ACHN (cell line): ENCODE measurements at regions not wholly inside any gene's neighbourhood (a gene's known extent, or its start where the extent isn't known, plus 50 kb on each side); places are given as distances from the start of the nearest gene placed in this dataset.
"Not testable (repeated sequence)": the region's sequence is repeated elsewhere in the genome, so short reads cannot be mapped to it uniquely, and the experiment has no call there.

Experiments
- DNase-seq: peaks from one replicate; pipeline ENCODE4 v3.0.0-alpha.2; 2015
- in situ Hi-C: cut with HindIII; loops from 2 replicates; pipeline ENCODE4 v1.10.0; 2017; ENCODE audit warnings: low sequenced_read_pairs, low pct_ligation_motif_present, low pct_unique_long_range_greater_than_20kb

- in situ Hi-C loops = no loop called here
- no peak for DNase-seq
Measured at GRCh38 chr22:49664891-49665290, 162.8 kb downstream of the BRD1 start.

- DNase-seq = no peak
- in situ Hi-C loops = no loop called here
Measured at GRCh38 chr22:49664371-49664881, 163.2 kb downstream of the BRD1 start.

- in situ Hi-C loops = no loop called here
- DNase-seq = no peak
Measured at GRCh38 chr22:49663823-49664222, 163.8 kb downstream of the BRD1 start.

- no peak for DNase-seq
- in situ Hi-C loops = no loop called here
Measured at GRCh38 chr22:49663311-49663711, 164.4 kb downstream of the BRD1 start.

- no peak for DNase-seq
- in situ Hi-C loops = no loop called here
Measured at GRCh38 chr22:49662681-49663080, 165.0 kb downstream of the BRD1 start.

GRCh38 chr22:49660794-49661781 is 166.6 kb downstream of the BRD1 start:
- DNase-seq = no peak
- in situ Hi-C loops = no loop called here

- no peak for DNase-seq
- in situ Hi-C loops = no loop called here
Measured at GRCh38 chr22:49660321-49660720, 167.4 kb downstream of the BRD1 start.

GRCh38 chr22:49659924-49660315 is 167.8 kb downstream of the BRD1 start:
- in situ Hi-C loops = no loop called here
- no peak for DNase-seq

GRCh38 chr22:49659281-49659923 is 168.3 kb downstream of the BRD1 start:
- no peak for DNase-seq
- in situ Hi-C loops = no loop called here

GRCh38 chr22:49658902-49659280 is 168.8 kb downstream of the BRD1 start:
- in situ Hi-C loops = no loop called here
- no peak for DNase-seq

- no peak for DNase-seq
- in situ Hi-C loops = no loop called here
Measured at GRCh38 chr22:49657974-49658590, 169.6 kb downstream of the BRD1 start.

- in situ Hi-C loops = no loop called here
Measured at GRCh38 chr22:49657275-49657973, 170.2 kb downstream of the BRD1 start.

GRCh38 chr22:49656883-49657274 is 170.8 kb downstream of the BRD1 start:
- in situ Hi-C loops, DNase-seq: not testable (repeated sequence)

More at GRCh38 chr22:49657275-49657973, 170.2 kb downstream of the BRD1 start:
- DNase-seq = no peak

GRCh38 chr22:49656291-49656851 is 171.3 kb downstream of the BRD1 start:
- DNase-seq = no peak
- in situ Hi-C loops = no loop called here

- DNase-seq = no peak
- in situ Hi-C loops = no loop called here
Measured at GRCh38 chr22:49655168-49655812, 172.4 kb downstream of the BRD1 start.

- in situ Hi-C loops = no loop called here
Measured at GRCh38 chr22:49650336-49651241, 177.1 kb downstream of the BRD1 start.

More at GRCh38 chr22:49650336-49651241, 177.1 kb downstream of the BRD1 start:
- DNase-seq = peak; percentile 1
